GM19035 (cell line): ENCODE measurements at regions not wholly inside any gene's neighbourhood (a gene's known extent, or its start where the extent isn't known, plus 50 kb on each side); places are given as distances from the start of the nearest gene placed in this dataset.
"Not testable (repeated sequence)": the region's sequence is repeated elsewhere in the genome, so short reads cannot be mapped to it uniquely, and the experiment has no call there.

Experiments used
- ATAC-seq: cut with Tn5 transposase; IDR thresholded peaks from one replicate; pipeline ENCODE4 v1.9.1; 2021; ENCODE audit not compliant: unreplicated experiment

DNA sequence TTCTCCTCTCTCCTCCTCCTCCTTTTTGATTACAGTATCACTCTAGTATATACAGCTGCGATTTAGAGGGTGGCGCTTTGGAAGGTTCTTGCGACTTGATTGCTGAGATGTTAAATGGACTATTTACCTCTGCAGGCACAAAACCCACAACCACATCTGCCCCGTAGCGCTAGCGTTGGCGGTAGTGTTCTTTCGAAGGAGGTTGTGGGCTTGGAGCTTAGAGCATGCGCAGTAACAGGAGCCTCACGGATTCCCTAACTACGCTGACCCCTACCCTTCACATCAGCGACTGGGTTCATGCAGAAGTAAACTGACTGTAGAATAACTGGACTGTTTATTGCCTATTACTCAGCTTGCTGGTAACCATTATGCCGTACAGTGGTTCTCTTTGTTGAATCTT lies 58.0 kb downstream of the CGGBP1 start:
- ATAC-seq = peak; percentile 42

DNA sequence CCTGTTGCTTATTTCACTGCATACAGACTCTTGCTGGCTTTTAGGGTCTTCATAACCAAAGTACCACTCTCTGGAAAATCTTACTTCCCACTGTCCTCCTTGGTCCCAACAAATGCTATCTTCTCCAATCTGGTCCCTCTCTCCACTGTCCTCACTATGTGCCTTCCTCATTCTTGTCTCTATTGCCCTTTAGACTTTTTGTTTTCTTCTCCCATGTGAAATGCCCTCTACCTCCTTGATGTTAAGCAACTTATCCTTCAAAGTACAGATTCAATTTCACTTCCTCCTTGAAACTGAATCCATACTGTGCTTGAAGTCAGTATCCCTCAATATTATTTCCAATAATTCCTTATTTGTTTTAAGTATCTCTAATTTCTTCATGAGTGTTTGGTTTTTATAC lies 60.8 kb downstream of the CGGBP1 start:
- ATAC-seq = no peak

DNA sequence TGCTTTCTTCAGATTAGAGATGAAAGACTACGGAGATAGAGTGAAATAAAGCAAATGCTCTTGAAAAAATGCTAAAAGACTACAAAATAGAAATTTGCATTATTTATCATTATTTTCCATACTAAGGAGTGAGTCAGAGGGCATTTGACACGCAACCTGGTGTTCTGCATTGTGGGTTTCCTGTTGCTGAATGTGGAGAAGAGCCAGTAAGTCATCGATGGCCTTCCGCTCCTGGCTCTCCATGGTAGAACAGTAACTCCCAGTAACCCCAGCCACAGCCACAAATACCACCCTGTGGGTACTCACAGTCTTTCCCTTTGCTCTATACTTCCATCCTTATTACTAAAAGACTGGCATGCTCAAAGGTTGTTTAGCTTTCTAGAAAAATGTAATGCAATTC lies 61.5 kb downstream of the CGGBP1 start:
- ATAC-seq = peak; percentile 71

DNA sequence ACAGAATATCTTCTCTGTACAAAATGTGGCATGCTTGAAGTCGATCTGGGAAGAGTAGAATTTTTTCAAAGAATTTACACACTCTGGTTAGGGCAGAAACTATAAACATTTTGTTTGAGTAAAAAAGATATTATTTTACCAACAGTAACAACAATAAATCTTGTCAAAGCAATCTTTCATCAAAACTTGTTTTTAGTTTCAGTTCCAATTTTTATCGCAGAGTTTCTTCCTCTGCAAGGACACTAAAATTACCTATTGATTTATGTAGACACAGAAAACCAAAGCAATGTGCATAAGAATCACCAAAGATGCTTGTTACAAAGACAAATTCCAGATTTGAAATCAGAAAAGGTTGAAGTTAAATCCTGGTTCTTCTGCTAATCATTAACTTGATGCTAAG lies 61.9 kb downstream of the CGGBP1 start:
- peak; percentile 21 for ATAC-seq

DNA sequence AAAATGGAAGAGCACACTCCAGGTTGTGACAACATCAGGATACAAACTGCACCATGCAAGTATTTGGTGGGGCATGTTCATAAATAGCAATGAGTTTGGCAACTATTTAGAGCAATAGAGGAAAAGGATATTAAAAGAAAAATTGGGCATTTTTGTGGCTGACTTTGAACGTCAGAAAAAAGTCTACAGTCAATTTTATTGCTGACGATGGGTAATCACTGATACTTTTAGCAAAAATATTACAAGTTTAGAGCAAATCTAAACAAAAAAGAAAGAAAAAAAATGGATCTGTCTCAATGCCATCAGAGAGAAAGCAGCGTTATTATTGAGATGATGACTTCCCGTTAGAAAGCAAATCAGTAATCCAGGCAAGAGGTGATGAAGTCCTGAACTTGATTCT lies 65.2 kb downstream of the CGGBP1 start:
- ATAC-seq = no peak

DNA sequence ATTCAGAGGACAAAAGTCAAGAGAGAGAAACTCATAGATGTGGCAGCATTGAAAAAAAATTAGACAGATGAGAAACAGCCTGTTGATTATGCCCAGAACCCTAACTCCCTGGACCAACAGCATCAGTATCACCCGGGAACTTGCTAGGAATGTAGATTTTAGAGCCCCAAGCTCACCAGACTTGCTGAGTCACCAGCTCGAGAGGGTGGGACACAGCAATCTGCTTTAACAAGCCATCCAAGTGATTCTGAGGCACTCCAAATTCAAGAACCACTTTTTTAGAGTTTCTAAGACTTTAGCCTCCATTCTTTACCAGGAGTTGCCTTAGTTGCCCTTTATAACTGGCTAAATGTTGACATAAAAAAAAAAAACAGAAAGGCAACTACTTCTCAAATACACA lies 70.9 kb downstream of the CGGBP1 start:
- no peak for ATAC-seq

DNA sequence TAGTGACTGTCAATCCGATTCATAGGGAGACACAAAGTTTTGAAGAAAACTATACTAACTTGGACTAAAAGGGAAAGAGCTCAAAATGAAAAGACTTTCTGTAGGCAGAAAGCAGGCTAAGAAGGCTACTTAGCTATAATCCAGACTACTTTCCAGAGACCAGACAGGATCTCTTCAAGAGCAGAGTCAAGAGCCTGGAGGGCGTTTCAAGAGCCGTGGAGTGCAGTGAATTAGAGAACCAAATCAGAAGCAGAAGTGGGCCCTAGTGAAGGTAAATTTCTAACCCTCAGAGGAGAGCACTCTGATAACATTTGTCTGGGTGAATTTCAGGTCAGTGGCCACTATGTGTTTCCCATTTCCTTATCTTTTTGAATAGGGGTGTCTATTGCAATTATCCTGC lies 76.4 kb downstream of the CGGBP1 start:
- ATAC-seq = no peak

DNA sequence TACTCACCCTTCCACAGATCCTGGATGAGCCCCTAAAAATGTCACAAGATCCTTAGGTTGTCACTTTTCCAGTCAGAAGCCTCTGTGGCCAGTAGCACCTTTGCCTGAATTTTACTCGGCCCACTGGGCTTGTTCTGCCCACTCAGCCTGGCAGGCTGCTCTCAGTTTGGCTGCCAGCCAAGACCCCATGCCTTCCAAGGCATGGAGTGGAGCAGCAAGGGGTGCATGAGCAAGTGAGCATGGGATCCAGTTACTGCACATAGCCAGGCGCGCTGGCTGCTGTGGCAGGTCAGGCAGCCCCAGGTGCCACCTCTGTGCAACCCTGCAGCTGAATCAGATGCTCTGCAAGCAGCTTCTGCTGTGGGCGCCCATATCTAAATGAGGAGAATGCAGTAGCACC lies 79.3 kb downstream of the CGGBP1 start:
- ATAC-seq = no peak

DNA sequence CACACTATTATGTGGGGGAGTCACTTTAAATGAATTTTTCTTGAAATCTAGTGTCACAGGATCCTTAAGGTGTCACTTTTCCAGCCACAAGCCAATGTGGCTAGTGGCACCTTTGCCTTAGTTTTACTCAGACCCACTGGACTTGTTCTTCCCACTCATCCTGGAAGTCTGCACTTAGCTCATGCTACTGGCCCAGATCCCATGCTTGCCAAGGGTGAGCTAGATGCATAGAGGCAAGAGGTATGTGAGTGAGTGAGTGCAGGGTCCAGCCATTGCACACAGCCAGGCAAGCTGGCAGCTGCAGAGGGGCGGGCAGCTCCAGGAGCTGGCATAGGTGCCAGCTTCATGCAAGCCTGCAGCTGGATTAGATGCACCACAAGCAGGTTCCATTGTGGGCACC lies 81.0 kb downstream of the CGGBP1 start:
- no peak for ATAC-seq

DNA sequence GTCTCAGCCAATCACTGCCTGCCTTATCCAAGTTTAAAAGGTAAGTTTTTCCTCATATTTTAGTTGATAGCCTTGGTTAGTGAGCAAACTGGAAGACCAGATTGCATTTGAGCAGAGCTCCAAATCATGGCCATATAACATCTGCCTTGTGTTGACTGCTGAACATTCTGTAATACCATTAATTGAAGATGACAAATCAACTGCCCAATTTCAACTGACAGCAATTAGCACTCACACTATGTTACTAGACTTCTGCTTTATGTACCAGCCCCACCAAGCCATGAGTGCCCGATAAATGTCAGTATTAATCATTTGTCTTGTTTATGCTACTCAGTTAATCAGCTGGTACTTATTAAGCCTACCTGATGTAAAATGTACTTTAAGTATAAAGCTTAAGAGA lies 83.1 kb downstream of the CGGBP1 start:
- no peak for ATAC-seq

DNA sequence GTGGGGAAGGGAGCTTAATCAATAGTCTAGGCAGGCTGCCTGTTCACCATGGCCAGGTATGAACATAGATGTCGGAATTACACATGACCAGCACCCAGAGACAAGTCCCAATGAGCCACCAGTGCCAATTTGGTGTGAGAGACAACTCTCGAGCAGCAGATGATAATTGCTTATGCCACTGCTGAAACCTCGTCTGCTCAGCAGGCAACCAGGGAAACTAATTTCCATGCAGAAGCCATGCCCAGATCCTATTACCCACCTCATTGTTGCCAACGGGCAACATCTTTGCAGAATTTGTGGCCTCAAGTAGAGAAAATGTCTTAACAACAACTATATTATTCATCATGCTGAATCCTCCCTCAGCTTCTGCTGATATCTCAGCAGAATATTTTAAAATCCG lies 84.9 kb downstream of the CGGBP1 start:
- ATAC-seq = no peak

DNA sequence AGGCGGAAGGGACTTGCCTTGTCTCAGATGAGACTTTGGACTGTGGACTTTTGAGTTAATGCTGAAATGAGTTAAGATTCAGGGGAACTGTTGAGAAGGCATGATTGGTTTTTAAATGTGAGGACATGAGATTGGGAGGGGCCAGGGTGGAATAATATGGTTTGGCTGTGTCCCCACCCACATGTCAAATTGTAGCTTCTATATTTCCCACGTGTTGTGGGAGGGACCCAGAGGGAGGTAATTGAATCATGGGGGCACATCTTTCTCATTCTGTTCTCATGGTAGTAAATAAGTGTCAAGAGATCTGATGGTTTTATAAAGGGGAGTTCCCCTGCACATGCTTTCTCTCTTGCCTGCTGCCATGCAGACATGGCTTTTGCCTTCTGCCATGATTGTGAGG lies 89.2 kb downstream of the CGGBP1 start:
- no peak for ATAC-seq

DNA sequence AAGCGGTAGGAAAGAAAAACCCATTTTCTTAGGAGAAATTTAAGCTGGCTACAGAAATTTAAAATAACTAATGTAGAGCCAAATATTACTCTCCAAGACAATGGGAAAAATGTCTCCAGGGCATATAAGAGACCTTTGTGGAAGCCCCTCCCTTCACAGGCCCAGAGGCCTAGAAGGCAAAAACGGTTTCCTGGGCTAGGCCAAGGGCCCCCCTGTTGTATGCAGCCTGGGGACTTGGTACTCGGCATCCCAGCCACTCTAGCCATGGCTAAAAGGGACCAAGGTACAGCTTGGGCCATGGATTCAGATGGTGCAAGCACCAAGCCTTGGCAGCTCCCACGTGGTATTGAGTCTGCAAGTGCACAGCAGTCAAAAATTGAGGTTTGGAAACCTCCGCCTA lies 90.1 kb downstream of the CGGBP1 start:
- ATAC-seq = no peak

DNA sequence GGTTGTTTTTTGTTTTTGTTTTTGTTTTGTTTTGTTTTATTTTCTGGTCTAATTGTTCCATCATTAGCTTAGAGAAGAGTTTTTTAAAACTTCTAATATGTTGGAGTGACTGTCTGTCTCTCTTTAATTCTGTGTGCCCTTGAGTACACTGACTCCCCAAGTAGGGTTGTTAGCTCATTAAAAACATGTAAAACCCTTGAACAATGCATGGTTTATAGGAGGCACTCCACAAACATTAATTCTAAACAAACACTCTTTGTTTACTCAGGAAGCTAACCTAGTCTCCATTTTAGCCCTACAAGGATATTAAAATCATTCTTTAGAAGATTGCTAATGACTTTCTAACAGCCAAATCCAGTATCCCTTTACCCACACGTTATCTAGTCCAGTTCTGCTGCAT lies 100.5 kb downstream of the CGGBP1 start:
- no peak for ATAC-seq

DNA sequence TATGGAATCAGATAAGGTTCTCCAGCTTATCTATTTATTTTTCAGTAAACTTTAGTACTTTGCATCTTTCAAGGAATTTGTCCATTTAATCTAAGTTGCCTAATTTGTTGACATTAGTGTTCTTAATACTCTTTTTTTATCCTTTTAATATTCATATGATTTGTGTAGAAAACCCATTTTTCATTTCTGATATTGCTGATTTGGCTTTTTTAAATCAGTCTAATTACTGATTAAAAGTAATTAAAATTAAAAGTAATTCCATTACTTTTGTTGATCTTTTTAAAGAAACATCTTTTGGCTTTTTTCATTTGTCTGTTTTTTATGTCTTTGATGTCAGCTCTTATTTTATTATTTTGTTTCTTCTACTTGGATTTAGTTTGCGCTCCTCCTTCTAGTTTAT lies 101.2 kb downstream of the CGGBP1 start:
- ATAC-seq = no peak

DNA sequence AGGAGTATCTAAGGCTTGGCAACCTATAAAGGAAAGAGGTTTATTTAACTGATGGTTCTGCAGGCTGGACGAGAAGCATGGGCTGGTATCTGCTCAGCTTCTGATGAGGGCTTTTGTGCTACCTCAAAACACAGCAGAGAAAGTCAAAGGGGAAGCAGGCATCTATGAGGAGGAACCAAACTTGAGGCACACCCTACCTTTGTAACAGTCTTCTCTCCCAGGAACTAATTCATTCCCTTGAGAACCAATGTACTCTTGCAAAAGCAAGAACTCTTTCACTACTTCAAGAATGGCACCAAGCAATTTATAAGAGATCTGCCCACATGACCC lies 109.0 kb downstream of the CGGBP1 start:
- peak; percentile 57 for ATAC-seq

DNA sequence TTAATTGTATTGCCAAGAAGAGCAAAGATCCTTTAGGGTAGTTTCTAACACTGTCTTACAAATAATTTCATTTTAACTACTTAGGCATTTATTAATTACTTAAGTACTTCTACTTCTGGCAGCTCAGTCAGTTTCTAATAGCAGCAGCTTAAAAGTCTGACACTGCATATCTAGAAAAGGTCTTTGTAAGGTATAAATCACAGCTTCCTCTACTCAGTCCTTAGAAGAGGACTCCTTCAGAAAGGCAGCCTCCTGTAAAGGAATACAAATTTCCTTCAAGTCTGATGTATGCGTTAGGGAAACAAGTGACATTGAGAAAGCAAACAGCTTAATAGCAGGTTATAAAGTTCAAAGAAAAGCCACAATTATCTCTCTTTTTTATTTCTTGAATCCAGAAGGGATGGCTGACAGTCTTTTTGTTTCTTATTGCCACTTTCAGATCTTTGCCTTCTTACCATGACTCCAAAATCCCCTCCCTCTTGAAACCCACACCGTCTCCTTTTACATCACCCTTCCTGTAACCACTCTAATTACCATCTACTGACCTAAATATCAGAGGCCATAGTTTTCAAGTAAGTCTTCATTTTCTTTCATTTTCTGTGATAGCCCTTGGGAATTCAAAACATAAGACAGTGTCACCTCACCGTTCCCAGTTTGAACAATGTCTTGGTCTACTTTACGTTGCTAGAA lies 109.5 kb downstream of the CGGBP1 start:
- ATAC-seq = peak; percentile 91

DNA sequence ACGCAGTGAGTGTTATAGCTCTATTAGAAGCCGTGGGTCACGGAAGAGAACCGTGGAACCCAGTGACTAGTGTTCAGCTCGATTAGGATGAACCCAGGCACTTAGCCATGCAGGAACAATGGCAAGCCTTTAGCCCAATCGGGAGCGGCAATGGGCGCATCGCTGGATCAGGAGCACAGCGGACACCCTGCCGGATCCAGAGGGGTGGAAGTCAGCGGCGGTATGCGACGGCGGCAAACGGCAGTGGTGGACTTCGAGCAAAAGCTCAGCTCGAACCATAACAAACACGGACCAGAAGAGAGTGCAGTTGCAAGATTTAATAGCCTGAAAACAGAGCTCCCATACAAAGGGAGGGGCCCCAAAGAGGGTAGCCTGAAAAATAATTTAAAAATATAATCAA lies 112.8 kb downstream of the CGGBP1 start:
- not testable (repeated sequence) for ATAC-seq

DNA sequence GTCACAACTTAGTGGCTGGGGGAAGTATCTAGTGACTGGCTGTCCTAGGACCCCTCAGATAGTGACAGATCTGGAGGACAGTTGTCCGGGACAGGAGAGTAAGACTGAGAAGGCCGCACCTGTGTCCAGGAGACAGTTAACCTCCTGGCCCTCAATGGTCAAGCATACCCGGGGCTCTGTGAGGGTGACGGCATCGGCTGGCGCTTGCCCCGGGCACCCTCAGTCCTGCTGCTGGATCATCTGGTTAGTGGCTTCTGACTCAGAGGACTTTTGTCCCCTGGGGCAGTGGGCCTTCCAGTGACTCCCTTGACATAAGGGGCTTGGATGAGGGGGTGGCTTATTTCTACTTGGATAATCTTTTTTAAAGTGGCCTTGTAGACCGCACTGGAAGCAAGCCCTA lies 116.5 kb downstream of the CGGBP1 start:
- not testable (repeated sequence) for ATAC-seq

DNA sequence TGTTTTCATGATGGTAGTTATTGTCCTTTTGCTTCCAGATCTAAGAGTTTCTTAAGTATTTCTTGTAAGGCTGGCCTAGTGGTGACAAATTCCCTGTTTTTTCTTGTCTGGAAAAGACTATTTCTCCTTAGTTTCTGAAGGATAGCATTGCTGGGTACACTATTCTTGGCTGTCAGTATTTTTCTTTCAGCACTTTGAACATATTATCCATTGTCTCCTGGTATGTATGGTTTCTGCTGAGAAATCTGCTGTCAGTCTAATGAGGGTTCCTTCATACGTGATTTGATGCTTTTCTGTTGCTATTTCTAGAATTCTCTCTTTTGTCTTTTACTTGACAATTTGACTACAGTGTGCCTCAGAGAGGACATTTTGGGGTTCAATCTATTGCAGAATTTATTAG lies 134.3 kb downstream of the CGGBP1 start:
- ATAC-seq = no peak

DNA sequence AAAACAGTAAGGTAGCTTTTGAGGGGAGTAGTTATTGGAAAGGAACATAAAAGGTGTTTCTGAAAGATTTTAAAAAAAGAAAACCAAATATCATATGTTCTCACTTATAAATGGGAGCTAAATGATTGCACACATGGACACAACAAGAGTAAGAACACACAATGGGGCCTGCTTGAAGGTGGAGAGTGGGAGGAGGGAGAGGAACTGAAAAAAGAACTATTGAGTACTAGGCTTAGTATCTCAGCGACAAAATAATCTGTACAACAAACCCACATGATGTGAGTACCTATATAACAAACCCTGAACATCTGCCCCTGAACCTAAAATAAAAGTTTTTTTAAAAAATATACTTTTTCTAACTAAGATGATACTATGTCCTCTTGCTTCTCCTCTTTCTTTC lies 138.3 kb downstream of the CGGBP1 start:
- no peak for ATAC-seq

DNA sequence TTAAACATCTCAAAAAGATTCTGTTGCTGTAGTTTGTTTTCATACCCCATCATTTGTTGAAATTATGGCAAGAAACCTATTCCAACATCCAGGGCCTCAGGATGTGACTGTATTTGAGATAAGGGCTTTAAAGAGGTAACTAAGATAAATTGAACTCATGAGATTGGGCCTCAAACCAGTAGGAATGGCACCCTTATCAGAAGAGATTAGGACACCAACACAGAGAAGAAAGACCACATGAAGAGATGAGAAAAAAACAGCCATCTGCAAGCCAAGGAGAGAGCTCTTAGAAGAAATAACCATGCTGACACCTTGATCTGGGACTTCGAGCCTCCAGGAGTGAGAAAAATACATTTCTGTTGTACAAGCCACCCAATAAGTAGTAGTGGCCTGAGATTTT lies 157.7 kb downstream of the CGGBP1 start:
- no peak for ATAC-seq

DNA sequence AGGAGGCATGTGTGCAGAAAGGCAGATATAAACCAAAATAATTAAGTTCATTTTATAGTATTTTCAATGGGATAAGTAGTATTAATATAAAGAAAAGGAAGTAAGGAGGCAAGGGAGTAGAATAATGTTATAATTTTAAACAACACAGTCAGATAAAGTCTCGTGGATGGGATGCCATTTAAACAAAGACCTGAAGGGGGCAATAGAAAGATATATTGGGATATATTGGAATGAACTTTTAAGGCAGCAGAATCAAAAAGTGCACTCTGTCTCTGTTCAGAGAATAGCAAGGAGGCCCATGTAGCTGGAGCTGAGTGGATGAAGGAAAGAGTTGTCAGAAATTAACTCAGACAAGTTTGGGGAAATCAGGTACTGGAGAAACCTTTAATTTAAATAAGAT lies 158.7 kb downstream of the CGGBP1 start:
- no peak for ATAC-seq

DNA sequence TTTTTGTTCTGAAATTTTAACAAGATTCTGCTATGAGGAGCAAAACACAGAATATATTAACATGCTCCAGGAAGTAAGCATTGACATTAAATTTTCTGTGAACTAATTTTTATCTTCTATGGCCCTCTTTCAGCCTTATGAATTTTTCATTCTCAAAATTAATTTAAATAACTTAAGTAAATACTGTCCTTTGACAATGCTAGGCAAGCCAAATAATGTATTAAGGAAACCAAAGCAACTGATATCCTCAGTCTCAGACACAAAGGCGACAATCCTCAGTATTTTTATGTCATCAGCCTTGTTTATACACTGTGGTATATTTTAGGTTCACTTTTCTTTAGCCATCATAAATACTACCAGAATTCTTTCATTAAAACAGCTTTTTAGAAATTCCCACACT lies 159.8 kb downstream of the CGGBP1 start:
- ATAC-seq = no peak
